HepG2 (cell line): ENCODE measurements at regions not wholly inside any gene's neighbourhood (a gene's known extent, or its start where the extent isn't known, plus 50 kb on each side); places are given as distances from the start of the nearest gene placed in this dataset.

Source experiments
- ATAC-seq: fragments of 200-7000 bp; cut with Tn5 transposase; 3 replicates; pipeline ENCODE4 v1.9.1; 2020; ENCODE audit warnings: mild to moderate bottlenecking, moderate library complexity
- BruUV-seq: library from RNA; stranded (reverse); fragments of 400-500 nt; replicated peaks from 2 replicates; lab custom pipeline; 2021; lab: Mats Ljungman, UMichigan
- CTCF ChIA-PET: fragments of 300-600 bp; formaldehyde crosslinking; extraction: SDS; loops from one replicate; lab custom pipeline; 2021; ENCODE audit warnings: low total read pairs, inconsistent platforms, low intra/inter-chr PET ratio; lab: Yijun Ruan, JAX
- POLR2A ChIA-PET: fragments of 350-600 bp; sonication (Branson Sonifier 250); formaldehyde crosslinking; loops from one replicate; lab custom pipeline; 2020; ENCODE audit warnings: antibody characterized with exemption, inconsistent platforms; lab: Yijun Ruan, JAX
- DNase-seq: peaks from one replicate; pipeline ENCODE4 v3.0.0-alpha.2; 2015; ENCODE audit warnings: low spot score
- FAIRE-seq: peaks from 3 replicates; lab custom pipeline; 2011; peaks lifted over from hg19 to GRCh38; lab: Jason Lieb, UNC
- H2AFZ ChIP-seq: one replicate; pipeline ENCODE4 v1.6.1; 2011; ENCODE audit warnings: low read length, inconsistent platforms
- H3K27ac ChIP-seq: fragments of 300-600 bp; 3 replicates; pipeline ENCODE4 v1.8.0; 2011; ENCODE audit warnings: mixed run types, mild to moderate bottlenecking, mixed read lengths, low read length, inconsistent platforms; ENCODE audit not compliant: insufficient read depth; ENCODE audit errors: extremely low read length
- H3K27me3 ChIP-seq, 2 experiments: fragments of 200-600 bp in 1 of 2; 2 replicates in 1 of 2; 3 replicates in 1 of 2; pipeline versions ENCODE4 v1.6.0 to v1.8.0; 2011; ENCODE audit warnings: low read length in 2 of 2, mild to moderate bottlenecking in 2 of 2, moderate library complexity in 2 of 2, inconsistent platforms in 1 of 2; ENCODE audit not compliant: insufficient read depth in 2 of 2, control insufficient read depth in 1 of 2
- H3K36me3 ChIP-seq, 2 experiments: fragments of 200-600 bp in 1 of 2; replicated peaks in 1 of 2; 2 replicates in 1 of 2; 3 replicates in 1 of 2; pipeline versions ENCODE4 v1.5.1 to v1.8.0; 2011; ENCODE audit warnings: low read length in 2 of 2, inconsistent platforms in 1 of 2; ENCODE audit not compliant: insufficient read depth in 2 of 2, control insufficient read depth in 1 of 2
- H3K4me1 ChIP-seq: 2 replicates; pipeline ENCODE4 v1.5.1; 2012; ENCODE audit warnings: low read length, inconsistent platforms; ENCODE audit not compliant: insufficient read depth
- H3K4me2 ChIP-seq: 2 replicates; pipeline ENCODE4 v1.6.0; 2011; ENCODE audit warnings: low read depth, low read length, inconsistent platforms
- H3K4me3 ChIP-seq, 3 experiments: fragments of 200-600 bp in 1 of 3; sonication (generic), shearing (Covaris generic) in 1 of 3; replicated peaks in 1 of 3; 2 replicates each; pipeline ENCODE4 v1.5.1; 2011 to 2016; ENCODE audit warnings: low read length in 3 of 3, inconsistent platforms in 2 of 3, low read depth in 2 of 3, mild to moderate bottlenecking in 2 of 3, control low read depth in 1 of 3, mixed read lengths in 1 of 3; ENCODE audit not compliant: insufficient read depth in 1 of 3
- H3K79me2 ChIP-seq: one replicate; pipeline ENCODE4 v1.6.1; 2011; ENCODE audit warnings: low read length, inconsistent platforms; ENCODE audit not compliant: insufficient read depth
- H3K9ac ChIP-seq: 2 replicates; pipeline ENCODE4 v1.6.0; 2011; ENCODE audit warnings: mild to moderate bottlenecking, low read depth, low read length, inconsistent platforms; ENCODE audit not compliant: insufficient read depth
- H3K9me3 ChIP-seq: 2 replicates; pipeline ENCODE4 v1.5.1; 2012; ENCODE audit warnings: mild to moderate bottlenecking, low read length
- H4K20me1 ChIP-seq: 2 replicates; pipeline ENCODE4 v1.6.0; 2011; ENCODE audit warnings: inconsistent platforms, mild to moderate bottlenecking, low read length, moderate library complexity; ENCODE audit not compliant: insufficient read depth
- KLF6 ChIP-seq: IDR thresholded peaks from 2 replicates; pipeline ENCODE4 v1.8.0; 2016; ENCODE audit warnings: missing biosample characterization, missing genetic modification reagents
- REST ChIP-seq, 2 experiments: IDR thresholded peaks; 2 replicates each; pipeline ENCODE4 v1.6.1; 2011 to 2012; ENCODE audit warnings: low read length in 2 of 2, borderline replicate concordance in 1 of 2, low read depth in 1 of 2, mild to moderate bottlenecking in 1 of 2, moderate library complexity in 1 of 2
- SRF ChIP-seq: IDR thresholded peaks from 2 replicates; pipeline ENCODE4 v1.6.1; 2011; ENCODE audit warnings: mild to moderate bottlenecking, low read depth, low read length, moderate library complexity
- TFDP2 ChIP-seq: sonication (generic); formaldehyde crosslinking; IDR thresholded peaks from 2 replicates; pipeline ENCODE4 v1.4.0; 2020; ENCODE audit warnings: missing genetic modification reagents
- ZFP90 ChIP-seq: sonication (generic); formaldehyde crosslinking; IDR thresholded peaks from 2 replicates; pipeline ENCODE4 v1.8.0; 2022; ENCODE audit warnings: missing genetic modification reagents, mild to moderate bottlenecking, inconsistent platforms, borderline replicate concordance
- ZNF230 ChIP-seq: sonication (generic); formaldehyde crosslinking; IDR thresholded peaks from 2 replicates; pipeline ENCODE4 v1.4.0; 2020; ENCODE audit warnings: mild to moderate bottlenecking, missing genetic modification reagents
- ZNF383 ChIP-seq: sonication (generic); formaldehyde crosslinking; IDR thresholded peaks from 2 replicates; pipeline ENCODE4 v1.4.0; 2020; ENCODE audit warnings: missing genetic modification reagents, mild to moderate bottlenecking, borderline replicate concordance
- ZNF572 ChIP-seq: sonication (generic); formaldehyde crosslinking; IDR thresholded peaks from 2 replicates; pipeline ENCODE4 v1.5.1; 2020; ENCODE audit warnings: mild to moderate bottlenecking, missing genetic modification reagents
- ZNF609 ChIP-seq: sonication (generic); formaldehyde crosslinking; IDR thresholded peaks from 2 replicates; pipeline ENCODE4 v1.4.0; 2020; ENCODE audit warnings: mild to moderate bottlenecking, missing genetic modification reagents, borderline replicate concordance
- ZNF761 ChIP-seq: sonication (generic); formaldehyde crosslinking; conservative IDR thresholded peaks from 2 replicates; pipeline ENCODE4 v1.4.0; 2020; ENCODE audit warnings: mild to moderate bottlenecking, missing genetic modification reagents
- WGBS: methylation state at CpG from one replicate; pipeline ENCODE4 v1.1.6; 2017; ENCODE audit warnings: low lambda C conversion rate; 5-methylcytosine and 5-hydroxymethylcytosine counted together
- in situ Hi-C: cut with HindIII; loops from 2 replicates; pipeline ENCODE4 v1.10.0; 2017; ENCODE audit warnings: low pct_unique_long_range_greater_than_20kb; ENCODE audit not compliant: extremely low pct_ligation_motif_present
- intact Hi-C: fragments of 100-400 bp; cut with micrococcal nuclease; formaldehyde crosslinking; loops from one replicate; pipeline ENCODE4 v1.10.0; 2022; ENCODE audit not compliant: unreplicated experiment

- TF ChIP-seq REST (IDR thresholded peaks at IDR 0.05; ENCODE audit: borderline replicate concordance in 1 of 2, low read depth in 1 of 2, low read length in 2 of 2) (no peak), ZNF383 (CRISPR knock-in tag) (no peak)
- TF ChIP-seq, all 625 proteins: peak for 0
Observed at GRCh38 chr2:133953524-133953923, 300.3 kb upstream of the MGAT5 start (continued).

GRCh38 chr2:133954636-133955035, 299.2 kb upstream of the MGAT5 start:
- H3K9me3 ChIP-seq: no peaks in the 10 kb centered on the region
- WGBS: 2% methylated on average over 1 of the region's 1 CpG
- no peak overlapping the region for H3K4me2 ChIP-seq
- in situ Hi-C loops: no loop called here
- ChIA-PET CTCF (no interaction called here), POLR2A (no interaction called here)
- FAIRE-seq (no peak), ATAC-seq (no peak), DNase-seq (no peak)
- no peaks in the 10 kb centered on the region for H3K79me2 ChIP-seq
- peaks cover 0 to 16% of the 10 kb centered on the region in 2 experiments; a peak in 1 of 5 replicates for H3K27me3 ChIP-seq
- no peak overlapping the region for H3K4me3 ChIP-seq
- intact Hi-C loops: no loop called here
- no peak overlapping the region for H3K9ac ChIP-seq
- H2AFZ ChIP-seq: no peak overlapping the region
- H3K4me1 ChIP-seq: no peaks in the 10 kb centered on the region
- no peak overlapping the region for H3K27ac ChIP-seq
- TF ChIP-seq ZNF230 (CRISPR knock-in tag) (no peak), SRF (no peak), ZNF761 (CRISPR knock-in tag) (no peak), TFDP2 (CRISPR knock-in tag) (no peak), KLF6 (no peak), ZNF572 (no peak), ZFP90 (no peak), ZNF609 (CRISPR knock-in tag) (no peak)
- no TSS peak for BruUV-seq
- no peaks in the 10 kb centered on the region for H3K36me3 ChIP-seq
- no peaks in the 10 kb centered on the region for H4K20me1 ChIP-seq
